ENCODE measurements at regions not wholly inside any gene's neighbourhood (a gene's known extent, or its start where the extent isn't known, plus 50 kb on each side); places are given as distances from the start of the nearest gene placed in this dataset.
A peak's percentile ranks its signal among the peaks of the same experiment; 100 is the strongest.

DNA sequence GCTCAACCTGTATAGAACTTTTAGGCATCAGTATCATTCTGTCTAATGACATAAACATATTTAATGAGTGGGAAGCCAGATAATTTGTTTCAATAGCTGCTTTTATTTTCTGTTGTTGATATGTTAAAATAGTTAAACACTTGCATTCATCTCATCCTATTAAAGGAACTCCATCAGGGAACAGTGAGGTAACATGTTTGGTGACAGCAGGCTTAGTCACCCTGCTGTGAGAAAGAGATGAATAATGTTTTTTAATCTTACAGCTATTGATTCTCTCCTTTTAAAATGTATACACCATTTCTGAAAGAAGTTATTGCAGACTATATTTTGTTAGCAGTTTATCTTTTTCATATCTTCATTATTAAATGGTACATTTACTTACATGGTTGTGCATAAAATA, 123.3 kb upstream of the CWC22 start:
- peaks cover 0 to 10% of the 10 kb centered on the region in 2 experiments; a peak in 2 of 4 replicates for H3K4me1 ChIP-seq (ENCODE audit: control insufficient read depth in 1 of 2, insufficient read depth in 2 of 2, low read depth in 1 of 2, low read length in 1 of 2)
- H4K20me1 ChIP-seq (ENCODE audit: insufficient read depth) = no peaks in the 10 kb centered on the region
- H3K4me3 ChIP-seq (ENCODE audit: low read depth in 2 of 2, low read length in 1 of 2) = no peak overlapping the region
- H2AFZ ChIP-seq (ENCODE audit: low read depth) = no peak overlapping the region
- no peak overlapping the region for H3K9ac ChIP-seq
- no peaks in the 10 kb centered on the region for H3K27me3 ChIP-seq (ENCODE audit: insufficient read depth)
- H3K9me2 ChIP-seq = no peaks in the 10 kb centered on the region
- POLR2A ChIA-PET = no interaction called here
- no peaks in the 10 kb centered on the region for H3K36me3 ChIP-seq (replicated peaks in 1 of 2; ENCODE audit: control insufficient read depth in 1 of 2, insufficient read depth in 2 of 2, low read length in 1 of 2)
- peak; percentile 69; the same call in 1 of the 2 replicates for TF ChIP-seq FOSL2 (IDR thresholded peaks at IDR 0.05; ENCODE audit: borderline replicate concordance, low read depth)
- TF ChIP-seq RCOR1 (IDR thresholded peaks at IDR 0.05; ENCODE audit: low read length) = no peak
- peak; percentile 26; the same call in 1 of the 2 replicates for TF ChIP-seq JUND (IDR thresholded peaks at IDR 0.05)
- TF ChIP-seq NFIC (IDR thresholded peaks at IDR 0.05; ENCODE audit: borderline replicate concordance) = no peak
- TF ChIP-seq, protein P1, sequence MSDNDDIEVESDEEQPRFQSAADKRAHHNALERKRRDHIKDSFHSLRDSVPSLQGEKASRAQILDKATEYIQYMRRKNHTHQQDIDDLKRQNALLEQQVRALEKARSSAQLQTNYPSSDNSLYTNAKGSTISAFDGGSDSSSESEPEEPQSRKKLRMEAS (IDR thresholded peaks at IDR 0.05; ENCODE audit: low read depth) = no peak
- 0 out of 2 replicates have a peak, but pooled peaks have one; percentile 10 for TF ChIP-seq TCF12 (IDR thresholded peaks at IDR 0.05)
- TF ChIP-seq, protein P2, sequence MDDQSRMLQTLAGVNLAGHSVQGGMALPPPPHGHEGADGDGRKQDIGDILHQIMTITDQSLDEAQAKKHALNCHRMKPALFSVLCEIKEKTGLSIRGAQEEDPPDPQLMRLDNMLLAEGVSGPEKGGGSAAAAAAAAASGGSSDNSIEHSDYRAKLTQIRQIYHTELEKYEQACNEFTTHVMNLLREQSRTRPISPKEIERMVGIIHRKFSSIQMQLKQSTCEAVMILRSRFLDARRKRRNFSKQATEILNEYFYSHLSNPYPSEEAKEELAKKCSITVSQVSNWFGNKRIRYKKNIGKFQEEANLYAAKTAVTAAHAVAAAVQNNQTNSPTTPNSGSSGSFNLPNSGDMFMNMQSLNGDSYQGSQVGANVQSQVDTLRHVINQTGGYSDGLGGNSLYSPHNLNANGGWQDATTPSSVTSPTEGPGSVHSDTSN (IDR thresholded peaks at IDR 0.05) = peak; percentile 47; the same call in 1 of the 2 replicates
- 0 out of 2 replicates have a peak, but pooled peaks have one; percentile 6 for TF ChIP-seq TEAD4 (IDR thresholded peaks at IDR 0.05; ENCODE audit: borderline replicate concordance, insufficient read depth)
- TF ChIP-seq, protein P3, sequence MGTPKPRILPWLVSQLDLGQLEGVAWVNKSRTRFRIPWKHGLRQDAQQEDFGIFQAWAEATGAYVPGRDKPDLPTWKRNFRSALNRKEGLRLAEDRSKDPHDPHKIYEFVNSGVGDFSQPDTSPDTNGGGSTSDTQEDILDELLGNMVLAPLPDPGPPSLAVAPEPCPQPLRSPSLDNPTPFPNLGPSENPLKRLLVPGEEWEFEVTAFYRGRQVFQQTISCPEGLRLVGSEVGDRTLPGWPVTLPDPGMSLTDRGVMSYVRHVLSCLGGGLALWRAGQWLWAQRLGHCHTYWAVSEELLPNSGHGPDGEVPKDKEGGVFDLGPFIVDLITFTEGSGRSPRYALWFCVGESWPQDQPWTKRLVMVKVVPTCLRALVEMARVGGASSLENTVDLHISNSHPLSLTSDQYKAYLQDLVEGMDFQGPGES (IDR thresholded peaks at IDR 0.05; ENCODE audit: low read depth, low read length) = no peak
- TF ChIP-seq EZH2phosphoT487 (IDR thresholded peaks at IDR 0.05; ENCODE audit: borderline replicate concordance, low read depth) = no peak
- H3K4me2 ChIP-seq = no peak overlapping the region
- H3F3A ChIP-seq (replicated peaks; ENCODE audit: insufficient read depth) = peaks cover 5% of the 10 kb centered on the region
- H3K79me2 ChIP-seq (ENCODE audit: insufficient read depth) = no peaks in the 10 kb centered on the region
- no peaks in the 10 kb centered on the region for H3K9me3 ChIP-seq
- CTCF ChIA-PET = no interaction called here
- no peak for DNase-seq
- H3K27ac ChIP-seq (ENCODE audit: low read depth in 2 of 2, low read length in 1 of 2) = no peak overlapping the region

DNA sequence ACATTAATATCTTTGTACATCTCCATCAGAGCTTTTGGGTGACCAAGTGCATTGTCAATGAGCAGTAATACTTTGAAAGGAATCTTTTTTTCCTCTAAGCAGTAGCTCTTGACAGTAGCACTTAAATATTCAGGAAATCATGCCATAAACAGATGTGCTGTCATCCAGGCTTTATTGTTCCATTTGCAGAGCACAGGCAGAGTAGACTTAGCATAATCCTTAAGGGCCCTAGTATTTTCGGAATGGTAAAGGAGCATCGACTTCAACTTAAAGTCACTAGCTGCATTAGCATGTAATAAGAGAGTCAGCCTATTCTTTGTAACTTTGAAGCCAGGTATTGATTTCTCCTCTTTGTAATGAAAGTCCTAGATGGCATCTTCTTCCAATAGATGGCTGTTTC, 121.8 kb upstream of the CWC22 start:
- no peaks in the 10 kb centered on the region for H3K9me3 ChIP-seq
- no peaks in the 10 kb centered on the region for H3K79me2 ChIP-seq (ENCODE audit: insufficient read depth)
- H3K27ac ChIP-seq (ENCODE audit: low read depth in 2 of 2, low read length in 1 of 2) = no peak overlapping the region
- no peak overlapping the region for H3K4me3 ChIP-seq (ENCODE audit: low read depth in 2 of 2, low read length in 1 of 2)
- H4K20me1 ChIP-seq (ENCODE audit: insufficient read depth) = no peaks in the 10 kb centered on the region
- no peaks in the 10 kb centered on the region for H3K36me3 ChIP-seq (replicated peaks in 1 of 2; ENCODE audit: control insufficient read depth in 1 of 2, insufficient read depth in 2 of 2, low read length in 1 of 2)
- TF ChIP-seq, protein P2 (IDR thresholded peaks at IDR 0.05) = no peak
- TF ChIP-seq FOXJ3 (CRISPR knock-in tag; IDR thresholded peaks at IDR 0.05) (no peak), NFIC (IDR thresholded peaks at IDR 0.05; ENCODE audit: borderline replicate concordance) (no peak), FOXM1 (IDR thresholded peaks at IDR 0.05; ENCODE audit: low read depth) (no peak)
- CTCF ChIA-PET = interaction anchor here (0.7 to 1.1 kb wide), 2 partner anchors 851 to 852 kb away, joined by 3 to 4 read pairs; partner anchors contain the start of gene UBE2E3
- H3K4me1 ChIP-seq (ENCODE audit: control insufficient read depth in 1 of 2, insufficient read depth in 2 of 2, low read depth in 1 of 2, low read length in 1 of 2) = peaks cover 2 to 10% of the 10 kb centered on the region in 2 experiments; a peak in 2 of 4 replicates
- H3K9me2 ChIP-seq = no peaks in the 10 kb centered on the region
- DNase-seq = no peak
- POLR2A ChIA-PET = no interaction called here
- no peak overlapping the region for H3K4me2 ChIP-seq
- 91% methylated on average over 2 of the region's 2 CpGs for WGBS (ENCODE audit: low lambda C conversion rate)
- peaks cover 5% of the 10 kb centered on the region for H3F3A ChIP-seq (replicated peaks; ENCODE audit: insufficient read depth)
- H2AFZ ChIP-seq (ENCODE audit: low read depth) = no peak overlapping the region
- H3K27me3 ChIP-seq (ENCODE audit: insufficient read depth) = no peaks in the 10 kb centered on the region
- H3K9ac ChIP-seq = no peak overlapping the region

Measured in SK-N-SH (cell line).